ENCODE measurements at regions not wholly inside any gene's neighbourhood (a gene's known extent, or its start where the extent isn't known, plus 50 kb on each side); places are given as distances from the start of the nearest gene placed in this dataset.
"Not testable (repeated sequence)": the region's sequence is repeated elsewhere in the genome, so short reads cannot be mapped to it uniquely, and the experiment has no call there.

DNA sequence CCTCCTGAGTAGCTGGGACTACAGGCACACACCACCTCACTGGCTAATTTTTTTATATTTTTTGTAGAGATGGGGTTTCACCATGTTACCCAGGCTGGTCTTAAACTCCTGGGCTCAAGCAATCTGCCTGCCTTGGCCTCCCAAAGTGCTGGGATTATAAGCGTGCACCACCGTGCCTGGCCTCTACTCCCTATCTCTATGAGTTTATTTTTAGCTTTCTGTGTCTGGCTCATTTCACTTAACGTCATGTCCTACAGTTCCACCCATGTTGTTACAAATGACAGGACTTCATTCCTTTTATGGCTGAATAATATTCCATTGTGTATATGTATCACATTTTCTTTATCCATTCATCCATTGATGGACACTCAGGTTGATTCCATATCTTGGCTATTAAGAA is 164.2 kb upstream of the ZNF648 start:
- DNase-seq, result not testable (repeated sequence)

DNA sequence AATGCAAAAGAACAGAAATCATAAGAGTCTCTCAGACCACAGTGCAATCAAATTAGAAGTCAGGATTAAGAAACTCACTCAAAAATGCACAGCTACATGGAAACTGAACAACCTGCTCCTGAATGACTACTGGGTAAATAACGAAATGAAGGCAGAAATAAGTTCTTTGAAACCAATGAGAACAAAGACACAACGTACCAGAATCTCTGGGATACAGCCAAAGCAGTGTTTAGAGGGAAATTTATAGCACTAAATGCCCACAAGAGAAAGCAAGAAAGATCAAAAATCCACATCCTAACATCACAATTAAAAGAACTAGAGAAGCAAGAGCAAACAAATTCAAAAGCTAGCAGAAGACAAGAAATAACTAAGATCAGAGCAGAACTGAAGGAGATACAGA is 160.5 kb upstream of the ZNF648 start:
- not testable (repeated sequence) for DNase-seq

DNA sequence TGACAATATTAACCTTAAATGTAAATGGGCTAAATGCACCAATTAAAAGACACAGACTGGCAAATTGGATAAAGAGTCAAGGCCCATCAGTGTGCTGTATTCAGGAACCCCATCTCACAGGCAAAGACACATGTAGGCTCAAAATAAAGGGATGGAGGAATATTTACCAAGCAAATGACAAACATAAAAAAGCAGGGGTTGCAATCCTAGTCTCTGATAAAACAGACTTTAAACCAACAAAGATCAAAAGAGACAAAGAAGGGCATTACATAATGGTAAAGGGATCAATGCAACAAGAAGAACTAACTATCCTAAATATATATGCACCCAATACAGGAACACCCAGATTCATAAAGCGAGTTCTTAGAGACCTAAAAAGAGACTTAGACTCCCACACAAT is 159.9 kb upstream of the ZNF648 start:
- not testable (repeated sequence) for DNase-seq

DNA sequence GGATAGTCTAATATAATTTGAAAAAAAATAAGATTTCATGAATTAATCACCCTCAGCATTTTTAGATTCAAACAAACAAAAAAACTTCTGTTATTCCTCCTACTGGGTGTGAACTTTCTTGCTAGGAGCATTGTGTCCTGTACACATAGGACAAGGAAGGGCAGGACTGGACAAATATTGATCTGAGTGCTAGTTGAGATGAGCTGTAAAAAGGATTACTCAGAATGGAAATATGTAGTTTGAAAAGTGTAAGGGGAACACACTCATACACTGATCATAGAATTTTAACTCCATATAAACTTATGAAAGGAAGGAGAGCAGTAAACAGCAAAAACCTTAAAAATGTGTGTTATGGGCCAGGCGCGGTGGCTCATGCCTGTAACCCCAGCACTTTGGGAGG is 156.5 kb upstream of the ZNF648 start:
- no peak for DNase-seq

DNA sequence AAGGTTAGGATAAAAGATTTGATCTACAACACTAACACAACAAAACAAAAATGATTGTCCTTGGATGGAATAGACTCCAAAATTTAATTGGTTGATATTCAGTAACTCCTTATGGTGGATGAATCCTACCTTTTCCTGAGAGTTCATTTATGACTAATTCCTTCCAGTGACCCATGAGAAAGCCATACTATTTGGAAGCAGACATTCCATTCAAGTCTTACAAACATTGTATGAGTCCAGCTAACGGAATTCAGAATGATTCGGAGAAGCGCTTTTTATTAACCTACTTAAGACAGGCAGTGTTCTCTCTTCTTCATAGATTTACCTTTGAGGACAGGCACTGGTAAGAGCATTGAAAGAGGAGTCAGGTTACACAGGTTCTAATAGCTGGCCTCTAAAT is 155.6 kb upstream of the ZNF648 start:
- no peak for DNase-seq

DNA sequence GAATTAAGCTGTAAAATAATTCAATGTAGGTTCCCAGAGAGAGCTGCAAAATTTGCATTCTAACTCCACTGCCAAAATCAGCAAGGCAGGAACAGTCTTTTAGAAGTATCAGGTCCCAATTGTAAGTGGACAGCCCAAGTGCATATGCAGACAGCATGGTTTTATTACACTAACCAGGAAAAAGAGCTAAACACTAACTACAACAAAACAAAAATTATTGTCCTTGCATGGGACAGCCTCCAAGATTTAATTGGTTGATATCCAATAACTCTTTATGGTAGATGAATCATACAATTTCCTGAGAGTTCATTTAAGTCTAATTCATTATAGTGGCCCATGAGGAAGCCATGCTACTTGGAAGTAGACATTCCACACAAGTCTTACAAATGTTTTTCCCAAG is 154.3 kb upstream of the ZNF648 start:
- no peak for DNase-seq

DNA sequence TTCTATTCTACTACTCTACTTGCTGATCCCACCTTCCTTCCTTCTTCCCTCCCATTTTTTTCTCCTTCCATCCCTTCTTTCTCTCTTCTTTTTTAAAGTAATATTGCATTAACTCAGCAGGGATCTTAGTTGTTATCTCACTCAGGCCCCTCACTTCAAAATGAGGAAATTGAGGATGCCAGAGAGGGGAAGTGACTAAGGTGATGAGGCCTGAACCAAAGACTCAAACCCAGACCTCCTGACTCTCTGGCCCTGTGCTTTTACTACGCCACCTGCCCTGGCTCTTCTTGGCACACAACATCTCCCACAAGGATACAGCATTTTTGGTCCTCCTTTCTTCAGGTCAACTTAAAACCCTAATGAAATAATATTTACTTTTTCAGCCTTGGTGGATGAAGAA is 151.7 kb upstream of the ZNF648 start:
- no peak for DNase-seq

DNA sequence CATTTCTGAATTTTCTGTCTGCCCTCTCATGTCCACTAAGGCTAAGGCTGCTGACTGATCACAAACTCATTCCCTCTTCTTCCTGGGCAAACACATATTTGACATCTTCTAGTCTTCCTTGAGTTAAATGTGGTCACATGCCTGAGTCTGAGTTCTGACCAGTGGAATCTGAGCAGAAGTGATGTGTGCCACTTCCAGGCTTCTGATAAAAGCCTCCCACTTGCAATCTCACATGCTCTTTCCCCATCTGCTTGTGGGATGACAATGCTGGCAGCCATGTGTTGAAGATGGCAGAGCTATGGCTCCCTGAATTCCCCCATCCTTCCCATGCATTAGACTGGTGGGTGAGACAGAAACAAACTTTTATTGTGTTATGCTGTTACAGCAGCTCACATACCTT is 149.9 kb upstream of the ZNF648 start:
- no peak for DNase-seq

DNA sequence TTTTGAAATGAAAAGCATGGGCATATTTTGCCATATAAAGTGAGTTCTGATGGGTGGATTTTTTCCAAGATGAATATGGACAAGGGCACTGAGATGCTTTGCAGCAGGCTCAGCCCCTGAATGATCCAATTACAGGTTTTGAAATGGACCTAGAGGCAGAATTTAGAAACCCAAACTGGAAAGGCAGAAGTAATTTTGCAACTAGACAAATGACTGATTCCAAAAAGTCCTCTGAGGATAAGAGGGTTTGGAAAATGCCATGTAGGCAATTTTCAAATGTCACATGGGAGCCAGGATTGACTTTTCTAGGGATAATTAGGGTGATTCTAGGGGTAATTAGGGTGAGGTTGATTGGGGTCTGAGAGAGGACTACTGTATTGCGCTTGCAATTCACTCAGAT is 148.9 kb upstream of the ZNF648 start:
- no peak for DNase-seq

DNA sequence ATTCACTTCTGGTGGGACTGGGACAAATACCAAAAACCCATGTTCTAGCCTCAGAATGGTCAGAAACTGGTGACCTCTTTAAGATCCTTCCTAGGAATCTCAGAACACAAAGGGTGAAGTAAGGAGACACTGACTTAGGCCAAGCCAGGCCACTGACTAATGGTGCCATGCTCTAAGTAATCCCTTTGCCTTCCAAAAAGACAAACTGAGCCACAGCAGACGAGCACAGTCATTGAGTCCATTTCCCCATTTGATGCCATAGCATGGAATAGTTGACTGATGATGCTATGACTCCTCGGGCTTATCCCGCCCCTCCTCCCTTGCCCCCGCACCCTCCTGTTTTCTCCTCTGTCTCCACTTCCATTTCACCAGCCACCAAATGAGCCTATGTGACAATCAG is 145.8 kb upstream of the ZNF648 start:
- no peak for DNase-seq

DNA sequence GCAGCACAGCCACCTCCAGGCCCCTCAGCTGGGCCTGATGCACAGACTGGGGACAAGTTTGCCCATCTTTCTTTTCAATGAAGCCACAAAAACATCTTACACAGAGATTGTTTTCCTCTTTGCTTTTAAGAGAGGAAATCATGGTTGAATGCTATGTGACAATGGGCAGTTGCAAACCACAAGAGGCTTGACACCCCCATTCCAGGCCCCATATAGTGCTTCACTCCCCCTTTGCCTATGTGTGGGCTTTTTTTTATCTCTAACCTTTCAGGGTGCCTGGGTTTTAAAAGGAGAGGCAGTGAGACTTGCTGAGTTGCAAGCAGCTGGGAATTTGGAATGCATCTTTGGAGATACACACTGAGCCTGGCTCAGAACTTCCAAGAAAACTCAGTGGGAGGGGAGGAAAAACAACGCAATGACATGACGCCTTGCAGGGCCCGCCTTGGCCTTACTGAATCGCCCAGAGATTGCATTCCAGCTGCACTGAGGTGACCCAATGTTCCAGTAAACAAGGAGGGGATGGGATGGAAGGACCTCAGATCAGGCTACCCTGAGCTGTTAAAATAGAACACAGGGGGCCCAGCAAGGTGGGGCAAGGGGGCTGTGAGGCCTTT is 145.2 kb upstream of the ZNF648 start:
- DNase-seq, result no peak

DNA sequence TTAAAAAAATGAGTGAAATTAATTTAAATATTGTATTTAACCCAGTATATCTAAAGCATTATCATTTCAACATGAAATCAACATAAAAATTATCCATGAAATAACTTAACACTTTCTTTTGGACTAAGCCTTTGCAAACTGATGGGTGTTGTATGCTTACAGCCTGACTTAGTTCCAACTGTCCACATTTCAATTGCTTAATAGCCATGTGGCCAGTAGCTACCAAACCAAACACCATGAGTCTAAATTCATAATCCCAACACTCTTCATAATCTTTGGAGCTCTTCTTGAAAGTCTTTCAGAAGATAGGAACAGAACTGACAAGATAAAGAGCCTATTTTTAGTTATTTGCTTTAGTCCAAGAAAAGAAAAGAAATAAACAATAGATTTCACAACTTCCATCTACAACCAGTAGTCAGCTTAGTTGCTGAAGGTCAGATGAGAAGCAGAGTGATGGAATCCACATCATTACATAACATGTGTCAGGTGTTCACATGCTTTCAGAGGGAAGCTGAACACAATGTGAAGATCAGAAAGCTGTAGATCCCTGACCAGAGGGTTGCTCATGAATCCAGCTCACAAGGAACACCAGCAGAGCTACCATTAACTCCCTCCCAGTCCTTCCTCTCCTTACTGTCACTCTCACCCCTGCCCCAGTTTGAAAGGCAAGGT is 144.0 kb upstream of the ZNF648 start:
- DNase-seq, result no peak

DNA sequence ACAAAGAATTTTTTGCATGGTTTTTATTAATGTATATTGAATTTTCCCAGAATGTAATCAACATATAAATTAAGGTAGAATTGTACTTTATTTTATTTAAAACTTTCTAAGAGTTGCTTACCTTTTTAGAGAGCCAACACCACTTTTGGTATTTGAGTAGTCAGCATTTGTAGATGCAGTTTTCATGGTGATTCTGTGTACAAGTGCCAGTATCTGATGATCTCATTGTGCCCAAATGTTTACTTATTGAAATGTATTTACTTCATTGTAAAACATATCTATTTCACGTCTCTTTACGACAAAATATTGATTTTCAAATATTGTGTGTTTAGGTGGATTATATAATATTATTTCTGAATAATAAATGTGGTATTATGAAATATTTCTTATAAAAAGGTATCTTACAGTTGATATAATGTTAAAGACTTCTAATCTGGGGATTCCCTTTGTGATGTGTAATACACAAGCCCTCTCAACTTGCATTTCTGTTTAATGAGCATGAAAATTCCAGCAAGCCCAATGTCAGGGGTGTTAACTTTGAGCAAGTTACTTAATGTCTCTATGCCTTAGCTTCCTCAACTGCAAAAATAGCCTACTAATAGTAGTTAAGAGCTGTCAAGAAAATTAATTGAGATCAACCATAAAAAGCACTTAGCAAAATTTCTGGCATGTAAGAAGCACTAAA is 141.8 kb upstream of the ZNF648 start:
- DNase-seq, result no peak

DNA sequence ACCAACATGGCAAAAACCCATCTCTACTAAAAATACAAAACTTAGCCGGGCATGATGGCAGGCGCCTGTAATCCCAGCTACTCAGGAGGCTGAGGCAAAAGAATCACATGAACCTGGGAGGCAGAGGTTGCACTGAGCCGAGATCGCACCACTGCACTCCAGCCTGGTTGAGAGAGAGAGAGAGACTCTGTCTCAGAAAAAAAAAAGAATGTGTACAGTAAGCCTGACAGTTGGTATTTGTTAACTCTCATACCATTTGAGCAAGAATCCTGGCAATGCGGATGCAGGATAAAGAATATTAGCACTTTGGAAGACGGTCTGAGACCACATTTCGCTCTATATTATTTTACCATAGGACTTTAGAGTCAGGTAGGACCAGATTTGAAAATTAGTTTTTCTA is 140.0 kb upstream of the ZNF648 start:
- not testable (repeated sequence) for DNase-seq

DNA sequence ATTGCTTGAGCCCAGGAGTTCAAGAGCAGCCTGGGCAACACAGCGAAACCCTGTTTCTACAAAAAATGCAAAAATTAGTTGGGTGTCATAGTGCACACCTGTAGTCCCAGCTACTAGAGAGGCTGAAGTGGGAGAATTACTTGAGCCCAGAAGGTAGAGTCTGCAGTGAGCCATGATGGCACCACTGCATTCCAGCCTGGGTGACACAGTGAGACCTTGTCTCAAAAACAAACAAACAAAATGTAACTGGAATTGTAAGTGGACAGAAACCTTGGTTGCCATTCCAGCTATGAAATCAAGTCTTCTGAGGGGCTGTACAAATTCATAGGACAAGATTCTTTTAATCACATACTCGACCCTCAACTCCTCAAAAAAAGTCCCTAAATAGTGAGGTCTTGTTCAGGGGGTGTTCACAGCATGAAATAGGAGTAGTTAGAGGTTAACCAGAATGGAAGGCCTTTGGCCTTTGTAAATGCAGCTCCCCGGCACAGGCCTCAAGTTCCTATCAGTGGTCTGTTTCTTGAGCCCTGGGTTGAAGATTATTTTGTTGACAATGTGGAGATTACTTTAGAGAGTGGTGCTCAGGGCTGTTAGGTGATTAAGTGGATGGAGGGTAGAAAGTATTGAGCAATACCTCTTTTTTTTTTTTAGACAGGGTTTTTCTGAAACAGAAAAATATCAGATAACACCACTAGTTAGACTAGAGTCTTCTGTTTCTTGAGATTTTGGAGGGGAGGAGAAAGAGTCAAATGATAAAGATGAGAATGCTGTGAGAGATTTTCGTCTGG is 138.7 kb upstream of the ZNF648 start:
- DNase-seq, result no peak

DNA sequence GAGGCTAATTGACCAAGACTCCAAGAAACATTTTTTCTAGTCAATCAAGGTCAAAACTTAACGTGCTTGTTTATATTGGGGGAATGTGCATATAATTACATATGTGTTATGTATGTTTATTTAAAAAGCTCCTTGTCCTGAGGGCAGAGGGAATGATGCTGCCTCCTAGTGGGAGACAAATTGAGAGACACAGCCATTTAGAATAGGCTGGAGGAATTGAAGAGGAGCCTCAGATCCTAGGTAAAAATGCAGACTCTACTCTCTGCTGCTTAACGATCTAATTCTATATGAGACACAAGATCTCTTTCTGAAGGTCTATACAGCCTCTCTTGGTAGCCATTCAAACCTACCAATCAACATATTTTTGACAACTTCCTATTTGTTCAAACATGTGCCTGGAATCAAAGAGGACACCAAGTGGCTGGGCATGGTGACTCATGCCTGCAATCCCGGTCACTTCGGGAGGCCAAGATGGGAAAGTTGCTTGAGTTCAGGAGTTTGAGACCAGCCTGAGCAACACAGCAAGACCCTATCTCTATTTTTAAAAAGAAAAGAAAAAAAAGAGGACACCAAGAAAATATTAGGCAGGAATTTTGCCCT is 136.6 kb upstream of the ZNF648 start:
- DNase-seq, result no peak

DNA sequence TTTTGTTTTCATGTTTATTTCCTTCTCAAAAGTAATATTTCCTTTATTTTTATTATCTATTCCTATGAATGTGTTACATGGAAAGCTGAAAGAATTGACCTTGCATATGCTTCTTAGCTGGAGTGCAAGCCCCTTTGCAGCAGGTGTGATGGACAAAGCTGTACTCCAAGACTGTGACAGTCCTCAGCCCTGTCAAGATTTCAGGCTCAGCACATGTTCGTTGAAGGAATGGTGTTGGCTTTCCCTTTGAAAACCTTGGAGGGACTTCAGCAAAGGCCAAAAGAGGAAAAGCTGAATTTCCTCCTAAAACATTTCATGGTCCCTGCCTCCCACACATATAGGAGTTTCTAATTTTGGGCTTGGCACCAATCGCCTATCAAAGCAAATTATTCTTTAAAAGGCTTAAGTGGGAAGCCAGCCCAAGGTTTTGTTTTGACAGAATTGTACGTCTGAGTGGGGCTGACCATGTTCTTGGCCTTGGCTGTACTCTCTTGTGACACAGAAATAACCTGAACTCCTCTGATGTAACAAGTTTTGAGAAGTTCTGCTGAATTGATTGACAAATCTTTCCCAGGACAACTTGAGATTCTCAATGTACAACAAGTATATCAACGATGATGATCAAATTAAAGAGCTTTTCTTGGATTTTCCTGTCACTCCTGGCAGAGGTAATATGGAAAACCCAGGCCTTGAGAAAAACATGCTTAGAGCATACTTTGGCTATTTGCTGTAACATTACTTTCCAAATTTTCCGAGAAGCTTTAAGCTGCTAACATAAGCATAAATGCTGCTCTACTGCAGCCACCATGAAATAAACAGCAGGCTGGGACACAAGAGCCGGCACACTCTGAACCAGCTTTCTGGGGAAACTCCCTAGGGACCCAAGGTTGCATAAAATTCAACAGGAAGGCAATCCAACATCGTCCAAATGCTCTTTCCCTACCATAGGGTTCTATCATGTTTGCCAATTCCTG is 135.7 kb upstream of the ZNF648 start:
- no peak for DNase-seq

DNA sequence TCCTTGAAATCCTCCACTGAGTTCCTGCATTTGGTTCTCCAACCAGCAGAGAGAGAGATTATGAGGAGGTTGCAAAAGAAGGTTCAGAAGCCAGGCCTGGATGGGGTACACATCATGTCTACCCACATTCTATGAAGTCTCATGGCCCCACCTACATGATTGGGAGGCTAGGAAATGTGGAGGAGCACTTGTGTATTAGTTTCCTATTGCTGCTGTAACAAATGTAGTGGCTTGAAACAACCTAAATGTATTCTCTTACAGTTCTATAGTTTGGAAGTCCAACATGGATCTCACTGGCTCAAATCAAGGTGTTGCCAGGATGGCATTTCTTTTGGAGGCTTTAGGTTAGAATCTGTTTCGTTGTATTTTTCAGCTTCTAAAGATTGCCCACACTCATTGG is 134.2 kb upstream of the ZNF648 start:
- DNase-seq, result no peak

DNA sequence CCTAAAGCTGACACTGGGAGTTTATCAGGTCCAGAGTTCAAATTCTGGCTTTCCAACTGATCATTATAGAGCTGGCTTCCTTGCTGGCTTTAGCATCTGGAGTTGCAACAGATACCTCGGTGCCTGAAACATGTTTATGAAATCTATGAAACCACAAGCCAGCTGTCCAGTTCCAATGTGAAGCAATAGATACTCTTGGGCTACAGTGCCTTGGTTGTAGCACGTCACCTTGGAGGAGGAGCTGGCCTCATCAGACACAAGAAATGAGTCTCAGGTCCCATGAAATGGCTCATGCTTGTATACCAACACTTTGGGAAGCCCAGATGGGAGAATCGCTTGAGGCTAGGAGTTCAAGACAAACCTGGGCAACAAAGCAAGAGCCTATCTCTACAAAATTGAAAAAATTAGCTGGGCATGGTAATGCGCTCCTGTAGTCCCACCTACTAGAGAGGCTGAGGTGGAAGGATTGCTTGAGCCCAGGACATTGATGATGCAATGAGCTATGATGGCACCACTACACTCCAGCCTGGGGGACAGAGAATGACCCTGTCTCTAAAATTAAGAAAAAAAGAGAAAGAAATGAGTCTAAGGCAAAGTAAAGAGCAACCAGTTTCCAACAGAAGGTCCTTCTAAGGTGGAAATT is 132.5 kb upstream of the ZNF648 start:
- DNase-seq, result no peak

DNA sequence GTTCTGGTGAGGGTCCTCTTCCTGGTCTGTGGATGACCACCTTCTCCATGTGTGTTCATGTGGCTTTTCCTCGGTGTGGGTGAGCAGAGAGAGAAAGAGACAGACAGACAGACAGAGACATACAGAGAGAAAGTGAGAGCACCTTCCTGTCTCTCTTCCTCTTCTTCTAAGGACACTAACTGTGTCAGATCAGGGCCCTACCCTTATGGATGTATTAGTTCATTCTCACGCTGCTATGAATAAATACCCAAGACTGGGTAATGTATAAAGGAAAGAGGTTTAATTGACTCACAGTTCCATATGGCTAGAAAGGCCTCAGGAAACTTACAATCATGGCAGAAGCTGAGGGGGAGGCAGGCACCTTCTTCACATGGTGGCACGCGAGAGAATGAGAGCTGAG is 131.5 kb upstream of the ZNF648 start:
- no peak for DNase-seq

DNA sequence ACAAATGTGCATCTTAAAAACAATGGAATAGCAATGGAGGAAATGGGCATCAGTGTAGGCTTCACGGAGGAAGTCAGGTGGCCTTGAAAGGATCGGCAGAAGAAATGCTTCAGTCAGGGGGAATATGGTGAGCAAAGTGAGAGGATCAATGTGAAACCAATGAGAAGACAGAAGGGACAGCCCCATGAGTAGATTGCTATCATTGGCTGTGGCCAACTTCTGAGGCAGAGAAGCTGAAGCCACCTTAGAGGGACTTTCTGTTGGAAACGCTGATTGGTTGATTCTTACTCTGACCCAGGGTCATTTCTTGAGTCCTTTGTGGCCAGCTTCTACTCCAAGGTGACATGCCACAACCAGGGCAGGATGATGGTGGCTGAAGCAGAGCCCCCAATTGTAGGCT is 130.7 kb upstream of the ZNF648 start:
- DNase-seq, result no peak

All from activated naive CD4-positive, alpha-beta T cell treated with anti-CD3 and anti-CD28 coated beads, Interleukin-2, amount 50 U/mL, for 16 hours (primary cell).